ENCODE measurements at regions not wholly inside any gene's neighbourhood (a gene's known extent, or its start where the extent isn't known, plus 50 kb on each side); places are given as distances from the start of the nearest gene placed in this dataset.

DNA sequence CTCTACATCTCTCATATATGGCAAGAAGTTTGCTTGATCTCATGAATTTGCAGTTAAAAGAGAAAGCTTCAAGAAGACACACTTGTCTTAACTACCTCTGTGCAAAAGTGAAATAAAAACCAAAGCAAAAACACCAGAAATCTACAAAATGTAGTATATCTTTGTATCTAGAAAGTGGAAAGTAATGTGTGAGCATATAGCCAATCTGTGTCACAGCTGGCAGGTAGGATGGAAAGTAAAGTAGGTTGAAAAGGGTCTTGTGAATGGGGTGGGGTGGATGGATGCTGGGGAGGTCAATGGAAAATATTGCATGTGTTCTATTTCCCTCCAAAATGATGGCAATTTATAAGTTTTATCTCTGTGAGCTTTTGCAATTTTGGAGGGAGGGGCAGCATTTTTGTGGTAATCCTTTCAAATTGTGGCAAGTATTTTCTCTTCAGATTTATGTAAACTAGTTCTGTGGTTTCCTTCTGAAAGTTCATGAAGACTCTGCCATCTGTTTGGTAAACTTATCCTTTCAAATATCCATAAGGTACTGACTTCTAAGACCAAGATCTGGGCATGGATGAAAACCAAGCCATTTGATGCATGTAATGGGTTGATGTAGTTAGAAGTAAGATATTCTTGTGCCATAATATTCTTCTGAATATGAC lies 215.9 kb upstream of the GIMD1 start (continued):
- no peak for TF ChIP-seq POLR2AphosphoS5 (IDR thresholded peaks at IDR 0.05; ENCODE audit: low read depth)

DNA sequence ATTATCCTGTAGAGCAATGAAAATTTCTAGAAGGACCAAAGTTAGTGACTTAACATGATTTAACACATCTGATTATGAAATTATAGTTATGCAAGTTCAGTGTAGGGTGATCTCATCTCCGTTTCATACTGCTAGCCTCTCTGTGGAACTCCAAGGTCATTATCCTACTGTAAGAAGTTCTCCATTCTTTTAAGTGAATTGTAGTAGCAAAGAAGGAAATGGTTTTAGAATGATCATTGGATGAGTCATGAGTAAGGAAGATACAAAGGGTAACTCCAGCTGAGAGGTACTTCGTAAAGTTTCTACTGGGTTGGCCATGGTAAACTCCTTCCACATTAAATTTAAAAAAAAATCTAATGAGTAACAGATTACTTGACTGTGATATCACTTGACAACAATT lies 215.0 kb upstream of the GIMD1 start:
- Histone ChIP-seq H3K4me3 (no peak overlapping the region), H2AFZ (no peak overlapping the region), H3K4me2 (no peak overlapping the region), H4K20me1 (replicated peaks; ENCODE audit: insufficient read depth) (no peaks in the 10 kb centered on the region), H3K36me3 (ENCODE audit: insufficient read depth) (no peaks in the 10 kb centered on the region), H3K27ac (ENCODE audit: low read depth) (no peak overlapping the region), H3K9me2 (ENCODE audit: insufficient read depth) (no peaks in the 10 kb centered on the region), H3K4me1 (ENCODE audit: insufficient read depth) (0 out of 2 replicates have a peak, but pooled peaks cover 3% of the 10 kb centered on the region), H3F3A (replicated peaks; ENCODE audit: low read depth) (no peaks in the 10 kb centered on the region), H3K27me3 (ENCODE audit: insufficient read depth) (no peaks in the 10 kb centered on the region), H3K79me2 (replicated peaks; ENCODE audit: insufficient read depth) (no peaks in the 10 kb centered on the region)
- Mint-ChIP-seq H3K9me3 (no peaks in the 10 kb centered on the region), H3K4me1 (peaks cover 10% of the 10 kb centered on the region), H3K4me3 (no peak overlapping the region), H3K36me3 (ENCODE audit: low read depth) (no peaks in the 10 kb centered on the region), H3K27me3 (ENCODE audit: insufficient read depth, low read depth, poor library complexity) (peaks cover 2% of the 10 kb centered on the region), H3K27ac (0 out of 2 replicates have a peak overlapping the region, but pooled peaks have one; percentile 70)
- ATAC-seq (no peak), DNase-seq (ENCODE audit: low spot score) (peak; percentile 5)
- TF ChIP-seq NANOG (IDR thresholded peaks at IDR 0.05; ENCODE audit: borderline replicate concordance): no peak
- no peak for TF ChIP-seq CREB1 (CRISPR knock-in tag; IDR thresholded peaks at IDR 0.05; ENCODE audit: low read depth)
- TF ChIP-seq EZH2 (IDR thresholded peaks at IDR 0.05; ENCODE audit: low read depth, unreplicated experiment): no peak
- no peak for TF ChIP-seq ZNF114 (CRISPR knock-in tag; IDR thresholded peaks at IDR 0.05)
- TF ChIP-seq STAT1 (IDR thresholded peaks at IDR 0.05; ENCODE audit: unreplicated experiment): no peak
- TF ChIP-seq, protein P1, sequence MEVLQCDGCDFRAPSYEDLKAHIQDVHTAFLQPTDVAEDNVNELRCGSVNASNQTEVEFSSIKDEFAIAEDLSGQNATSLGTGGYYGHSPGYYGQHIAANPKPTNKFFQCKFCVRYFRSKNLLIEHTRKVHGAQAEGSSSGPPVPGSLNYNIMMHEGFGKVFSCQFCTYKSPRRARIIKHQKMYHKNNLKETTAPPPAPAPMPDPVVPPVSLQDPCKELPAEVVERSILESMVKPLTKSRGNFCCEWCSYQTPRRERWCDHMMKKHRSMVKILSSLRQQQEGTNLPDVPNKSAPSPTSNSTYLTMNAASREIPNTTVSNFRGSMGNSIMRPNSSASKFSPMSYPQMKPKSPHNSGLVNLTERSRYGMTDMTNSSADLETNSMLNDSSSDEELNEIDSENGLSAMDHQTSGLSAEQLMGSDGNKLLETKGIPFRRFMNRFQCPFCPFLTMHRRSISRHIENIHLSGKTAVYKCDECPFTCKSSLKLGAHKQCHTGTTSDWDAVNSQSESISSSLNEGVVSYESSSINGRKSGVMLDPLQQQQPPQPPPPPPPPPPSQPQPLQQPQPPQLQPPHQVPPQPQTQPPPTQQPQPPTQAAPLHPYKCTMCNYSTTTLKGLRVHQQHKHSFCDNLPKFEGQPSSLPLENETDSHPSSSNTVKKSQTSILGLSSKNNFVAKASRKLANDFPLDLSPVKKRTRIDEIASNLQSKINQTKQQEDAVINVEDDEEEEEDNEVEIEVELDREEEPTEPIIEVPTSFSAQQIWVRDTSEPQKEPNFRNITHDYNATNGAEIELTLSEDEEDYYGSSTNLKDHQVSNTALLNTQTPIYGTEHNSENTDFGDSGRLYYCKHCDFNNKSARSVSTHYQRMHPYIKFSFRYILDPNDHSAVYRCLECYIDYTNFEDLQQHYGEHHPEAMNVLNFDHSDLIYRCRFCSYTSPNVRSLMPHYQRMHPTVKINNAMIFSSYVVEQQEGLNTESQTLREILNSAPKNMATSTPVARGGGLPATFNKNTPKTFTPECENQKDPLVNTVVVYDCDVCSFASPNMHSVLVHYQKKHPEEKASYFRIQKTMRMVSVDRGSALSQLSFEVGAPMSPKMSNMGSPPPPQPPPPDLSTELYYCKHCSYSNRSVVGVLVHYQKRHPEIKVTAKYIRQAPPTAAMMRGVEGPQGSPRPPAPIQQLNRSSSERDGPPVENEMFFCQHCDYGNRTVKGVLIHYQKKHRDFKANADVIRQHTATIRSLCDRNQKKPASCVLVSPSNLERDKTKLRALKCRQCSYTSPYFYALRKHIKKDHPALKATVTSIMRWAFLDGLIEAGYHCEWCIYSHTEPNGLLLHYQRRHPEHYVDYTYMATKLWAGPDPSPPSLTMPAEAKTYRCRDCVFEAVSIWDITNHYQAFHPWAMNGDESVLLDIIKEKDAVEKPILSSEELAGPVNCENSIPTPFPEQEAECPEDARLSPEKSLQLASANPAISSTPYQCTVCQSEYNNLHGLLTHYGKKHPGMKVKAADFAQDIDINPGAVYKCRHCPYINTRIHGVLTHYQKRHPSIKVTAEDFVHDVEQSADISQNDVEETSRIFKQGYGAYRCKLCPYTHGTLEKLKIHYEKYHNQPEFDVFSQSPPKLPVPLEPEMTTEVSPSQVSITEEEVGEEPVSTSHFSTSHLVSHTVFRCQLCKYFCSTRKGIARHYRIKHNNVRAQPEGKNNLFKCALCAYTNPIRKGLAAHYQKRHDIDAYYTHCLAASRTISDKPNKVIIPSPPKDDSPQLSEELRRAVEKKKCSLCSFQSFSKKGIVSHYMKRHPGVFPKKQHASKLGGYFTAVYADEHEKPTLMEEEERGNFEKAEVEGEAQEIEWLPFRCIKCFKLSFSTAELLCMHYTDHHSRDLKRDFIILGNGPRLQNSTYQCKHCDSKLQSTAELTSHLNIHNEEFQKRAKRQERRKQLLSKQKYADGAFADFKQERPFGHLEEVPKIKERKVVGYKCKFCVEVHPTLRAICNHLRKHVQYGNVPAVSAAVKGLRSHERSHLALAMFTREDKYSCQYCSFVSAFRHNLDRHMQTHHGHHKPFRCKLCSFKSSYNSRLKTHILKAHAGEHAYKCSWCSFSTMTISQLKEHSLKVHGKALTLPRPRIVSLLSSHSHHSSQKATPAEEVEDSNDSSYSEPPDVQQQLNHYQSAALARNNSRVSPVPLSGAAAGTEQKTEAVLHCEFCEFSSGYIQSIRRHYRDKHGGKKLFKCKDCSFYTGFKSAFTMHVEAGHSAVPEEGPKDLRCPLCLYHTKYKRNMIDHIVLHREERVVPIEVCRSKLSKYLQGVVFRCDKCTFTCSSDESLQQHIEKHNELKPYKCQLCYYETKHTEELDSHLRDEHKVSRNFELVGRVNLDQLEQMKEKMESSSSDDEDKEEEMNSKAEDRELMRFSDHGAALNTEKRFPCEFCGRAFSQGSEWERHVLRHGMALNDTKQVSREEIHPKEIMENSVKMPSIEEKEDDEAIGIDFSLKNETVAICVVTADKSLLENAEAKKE (CRISPR knock-in tag; IDR thresholded peaks at IDR 0.05): no peak
- TF ChIP-seq, protein P2, sequence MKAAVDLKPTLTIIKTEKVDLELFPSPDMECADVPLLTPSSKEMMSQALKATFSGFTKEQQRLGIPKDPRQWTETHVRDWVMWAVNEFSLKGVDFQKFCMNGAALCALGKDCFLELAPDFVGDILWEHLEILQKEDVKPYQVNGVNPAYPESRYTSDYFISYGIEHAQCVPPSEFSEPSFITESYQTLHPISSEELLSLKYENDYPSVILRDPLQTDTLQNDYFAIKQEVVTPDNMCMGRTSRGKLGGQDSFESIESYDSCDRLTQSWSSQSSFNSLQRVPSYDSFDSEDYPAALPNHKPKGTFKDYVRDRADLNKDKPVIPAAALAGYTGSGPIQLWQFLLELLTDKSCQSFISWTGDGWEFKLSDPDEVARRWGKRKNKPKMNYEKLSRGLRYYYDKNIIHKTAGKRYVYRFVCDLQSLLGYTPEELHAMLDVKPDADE (IDR thresholded peaks at IDR 0.05): no peak

Data from GM23338 (cell line).